Upper lobe of left lung (tissue), 6 donors: ENCODE measurements at regions not wholly inside any gene's neighbourhood (a gene's known extent, or its start where the extent isn't known, plus 50 kb on each side); places are given as distances from the start of the nearest gene placed in this dataset.
A peak's percentile ranks its signal among the peaks of the same experiment; 100 is the strongest.

Experiments used
- ATAC-seq, 2 donors: fragments of 200-7000 bp; cut with Tn5 transposase; one replicate each; pipeline ENCODE4 v1.9.1; 2022; ENCODE audit warnings: mild to moderate bottlenecking in 2 of 2, moderate library complexity in 2 of 2; ENCODE audit not compliant: low FRiP score in 2 of 2
- DNase-seq, 2 donors: peaks; one replicate each; pipeline ENCODE4 v3.0.0-alpha.2; 2019 to 2020
- H3K27ac ChIP-seq, 4 donors: fragments of 200-600 bp; sonication (generic); one replicate each; pipeline ENCODE4 v1.5.1; 2016 to 2019
- H3K27me3 ChIP-seq, 4 donors: fragments of 200-600 bp; sonication (generic); one replicate each; pipeline ENCODE4 v1.5.1; 2017 to 2019
- H3K36me3 ChIP-seq, 4 donors: fragments of 200-600 bp; sonication (generic); one replicate each; pipeline ENCODE4 v1.5.1; 2016 to 2019
- H3K4me1 ChIP-seq, 4 donors: fragments of 200-600 bp; sonication (generic); one replicate each; pipeline ENCODE4 v1.5.1; 2018 to 2019
- H3K4me3 ChIP-seq, 4 donors: fragments of 200-600 bp; sonication (generic); one replicate each; pipeline ENCODE4 v1.5.1; 2017 to 2019; ENCODE audit warnings: mild to moderate bottlenecking in 2 of 4, moderate library complexity in 1 of 4
- H3K9me3 ChIP-seq, 4 donors: fragments of 200-600 bp; sonication (generic); one replicate each; pipeline ENCODE4 v1.5.1; 2018 to 2019
- CTCF ChIP-seq, 6 experiments: fragments of 450-650 bp in 4 of 6; fragments of 200-600 bp in 2 of 6; sonication (generic) in 2 of 6; IDR thresholded peaks; one replicate each; pipeline ENCODE4 v1.5.1; 2016 to 2019; ENCODE audit warnings: antibody characterized with exemption in 6 of 6
- EP300 ChIP-seq, 4 donors: sonication (generic); formaldehyde crosslinking; IDR thresholded peaks; one replicate each; pipeline ENCODE4 v1.5.1; 2017; ENCODE audit warnings: antibody characterized with exemption in 4 of 4, control low read depth in 2 of 4
- POLR2A ChIP-seq, 4 donors: fragments of 450-650 bp; IDR thresholded peaks; one replicate each; pipeline ENCODE4 v1.5.1; 2016 to 2017; ENCODE audit warnings: antibody characterized with exemption in 4 of 4, mild to moderate bottlenecking in 2 of 4
- POLR2AphosphoS5 ChIP-seq, 2 donors: sonication (generic); formaldehyde crosslinking; IDR thresholded peaks; one replicate each; pipeline ENCODE4 v1.5.1; 2017; ENCODE audit warnings: antibody characterized with exemption in 2 of 2
- WGBS, 2 donors: methylation state at CpG; one replicate each; pipeline ENCODE4 v1.1.5; 2017 to 2018; 5-methylcytosine and 5-hydroxymethylcytosine counted together
- donor health status: DM: no; HTN: no; CAD: no; lungs with moderate emphysema.
- donor health status: DM: no; HTN: yes; CAD: no; lungs with severe emphysema.

GRCh38 chr2:128780434-128781080 is 461.9 kb upstream of the HS6ST1 start:
- no peaks in the 10 kb centered on the region for H3K9me3 ChIP-seq
- no peak for TF ChIP-seq POLR2AphosphoS5 (IDR thresholded peaks at IDR 0.05)
- TF ChIP-seq CTCF (IDR thresholded peaks at IDR 0.05), result no peak
- no peak for TF ChIP-seq EP300 (IDR thresholded peaks at IDR 0.05)
- no peak for TF ChIP-seq POLR2A (IDR thresholded peaks at IDR 0.05)
- H3K4me1 ChIP-seq, result no peaks in the 10 kb centered on the region
- H3K4me3 ChIP-seq, result no peak overlapping the region
- ATAC-seq (no peak), DNase-seq (no peak)
- H3K27ac ChIP-seq, result no peak overlapping the region
- H3K27me3 ChIP-seq, result no peaks in the 10 kb centered on the region
- WGBS, 2 donors, result 89 to 97% methylated on average over 3 to 5 of the region's 5 CpGs
- no peaks in the 10 kb centered on the region for H3K36me3 ChIP-seq

- 74 to 82% methylated on average over 3 of the region's 3 CpGs for WGBS, 2 donors
- Histone ChIP-seq H3K4me3 (no peak overlapping the region), H3K27me3 (no peaks in the 10 kb centered on the region), H3K27ac (no peak overlapping the region), H3K9me3 (no peaks in the 10 kb centered on the region), H3K36me3 (no peaks in the 10 kb centered on the region), H3K4me1 (no peaks in the 10 kb centered on the region)
- no peak for ATAC-seq
- TF ChIP-seq POLR2AphosphoS5 (IDR thresholded peaks at IDR 0.05) (no peak), POLR2A (IDR thresholded peaks at IDR 0.05) (no peak), EP300 (IDR thresholded peaks at IDR 0.05) (no peak), CTCF (IDR thresholded peaks at IDR 0.05) (no peak)
- peak in 1 of 2 donors; percentile 8 for DNase-seq
Measured at GRCh38 chr2:128781166-128781565, 462.5 kb upstream of the HS6ST1 start.

GRCh38 chr2:128781585-128782385 is 463.1 kb upstream of the HS6ST1 start:
- TF ChIP-seq CTCF (IDR thresholded peaks at IDR 0.05) (no peak), POLR2A (IDR thresholded peaks at IDR 0.05) (no peak), EP300 (IDR thresholded peaks at IDR 0.05) (no peak), POLR2AphosphoS5 (IDR thresholded peaks at IDR 0.05) (no peak)
- ATAC-seq (no peak), DNase-seq (peak; percentile 17 to 27)
- Histone ChIP-seq H3K4me1 (no peaks in the 10 kb centered on the region), H3K36me3 (no peaks in the 10 kb centered on the region), H3K27ac (no peak overlapping the region), H3K9me3 (no peaks in the 10 kb centered on the region), H3K27me3 (no peaks in the 10 kb centered on the region), H3K4me3 (no peak overlapping the region)
- 81 to 88% methylated on average over 15 to 18 of the region's 18 CpGs for WGBS, 2 donors

- peak; percentile 18 to 33 for DNase-seq
Measured at GRCh38 chr2:128782411-128783192, 463.9 kb upstream of the HS6ST1 start.

More at GRCh38 chr2:128782411-128783192, 463.9 kb upstream of the HS6ST1 start:
- H3K27ac ChIP-seq, result no peak overlapping the region
- no peaks in the 10 kb centered on the region for H3K36me3 ChIP-seq
- ATAC-seq, result no peak
- H3K4me1 ChIP-seq, result no peaks in the 10 kb centered on the region
- WGBS, 2 donors, result 68 to 89% methylated on average over 5 to 6 of the region's 6 CpGs
- no peak for TF ChIP-seq POLR2A (IDR thresholded peaks at IDR 0.05)
- no peak for TF ChIP-seq EP300 (IDR thresholded peaks at IDR 0.05)
- no peak for TF ChIP-seq CTCF (IDR thresholded peaks at IDR 0.05)
- H3K27me3 ChIP-seq, result no peaks in the 10 kb centered on the region
- H3K4me3 ChIP-seq, result no peak overlapping the region
- H3K9me3 ChIP-seq, result no peaks in the 10 kb centered on the region
